ENCODE measurements at regions not wholly inside any gene's neighbourhood (a gene's known extent, or its start where the extent isn't known, plus 50 kb on each side); places are given as distances from the start of the nearest gene placed in this dataset.

GRCh38 chr12:14167005-14167628, 185.7 kb upstream of the GRIN2B start:
- no peaks in the 10 kb centered on the region for H3K9me3 ChIP-seq
- no peaks in the 10 kb centered on the region for H3K27me3 ChIP-seq (ENCODE audit: low read depth)
- no peak overlapping the region for H3K27ac ChIP-seq
- DNase-seq (no peak), ATAC-seq (peak; percentile 61 to 63)
- H3K36me3 ChIP-seq: no peaks in the 10 kb centered on the region
- H3K4me1 ChIP-seq: no peaks in the 10 kb centered on the region
- intact Hi-C loops (cut with DNase I): loop anchor here (5.0 kb wide), 1 partner anchor 305 kb away; no protein-coding TSS in a partner anchor
- H3K4me3 ChIP-seq: no peak overlapping the region
- peak; percentile 93 for TF ChIP-seq CTCF (IDR thresholded peaks at IDR 0.05)

GRCh38 chr12:14169281-14169680, 187.9 kb upstream of the GRIN2B start:
- no peak overlapping the region for H3K4me3 ChIP-seq
- ATAC-seq (no peak), DNase-seq (no peak)
- H3K36me3 ChIP-seq: no peaks in the 10 kb centered on the region
- TF ChIP-seq CTCF (IDR thresholded peaks at IDR 0.05): no peak
- H3K4me1 ChIP-seq: no peaks in the 10 kb centered on the region
- H3K9me3 ChIP-seq: no peaks in the 10 kb centered on the region
- no peaks in the 10 kb centered on the region for H3K27me3 ChIP-seq (ENCODE audit: low read depth)
- no peak overlapping the region for H3K27ac ChIP-seq
- intact Hi-C loops (cut with DNase I): loop anchor here (5.0 kb wide), 1 partner anchor 307 kb away; no protein-coding TSS in a partner anchor

- intact Hi-C loops (cut with DNase I): no loop called here
- Histone ChIP-seq H3K27me3 (ENCODE audit: low read depth) (no peaks in the 10 kb centered on the region), H3K4me3 (no peak overlapping the region), H3K27ac (no peak overlapping the region), H3K36me3 (no peaks in the 10 kb centered on the region), H3K4me1 (no peaks in the 10 kb centered on the region), H3K9me3 (no peaks in the 10 kb centered on the region)
- DNase-seq: no peak
- TF ChIP-seq CTCF (IDR thresholded peaks at IDR 0.05): no peak
- ATAC-seq: no peak
Observed at GRCh38 chr12:14171106-14171505, 189.7 kb upstream of the GRIN2B start.

- no peaks in the 10 kb centered on the region for H3K27me3 ChIP-seq (ENCODE audit: low read depth)
- no peaks in the 10 kb centered on the region for H3K4me1 ChIP-seq
- no peak for TF ChIP-seq CTCF (IDR thresholded peaks at IDR 0.05)
- H3K4me3 ChIP-seq: no peak overlapping the region
- ATAC-seq (no peak), DNase-seq (no peak)
- H3K9me3 ChIP-seq: no peaks in the 10 kb centered on the region
- intact Hi-C loops (cut with DNase I): no loop called here
- H3K27ac ChIP-seq: no peak overlapping the region
- H3K36me3 ChIP-seq: no peaks in the 10 kb centered on the region
Observed at GRCh38 chr12:14175206-14175605, 190.3 kb upstream of the ATF7IP start.

GRCh38 chr12:14185427-14186192, 179.9 kb upstream of the ATF7IP start:
- H3K27me3 ChIP-seq (ENCODE audit: low read depth): no peaks in the 10 kb centered on the region
- ATAC-seq (peak; percentile 56 to 62), DNase-seq (no peak)
- intact Hi-C loops (cut with DNase I): no loop called here
- no peaks in the 10 kb centered on the region for H3K9me3 ChIP-seq
- no peak overlapping the region for H3K27ac ChIP-seq
- TF ChIP-seq CTCF (IDR thresholded peaks at IDR 0.05): peak; percentile 71
- H3K4me3 ChIP-seq: no peak overlapping the region
- H3K36me3 ChIP-seq: no peaks in the 10 kb centered on the region
- no peaks in the 10 kb centered on the region for H3K4me1 ChIP-seq
